ENCODE measurements at regions not wholly inside any gene's neighbourhood (a gene's known extent, or its start where the extent isn't known, plus 50 kb on each side); places are given as distances from the start of the nearest gene placed in this dataset.

DNA sequence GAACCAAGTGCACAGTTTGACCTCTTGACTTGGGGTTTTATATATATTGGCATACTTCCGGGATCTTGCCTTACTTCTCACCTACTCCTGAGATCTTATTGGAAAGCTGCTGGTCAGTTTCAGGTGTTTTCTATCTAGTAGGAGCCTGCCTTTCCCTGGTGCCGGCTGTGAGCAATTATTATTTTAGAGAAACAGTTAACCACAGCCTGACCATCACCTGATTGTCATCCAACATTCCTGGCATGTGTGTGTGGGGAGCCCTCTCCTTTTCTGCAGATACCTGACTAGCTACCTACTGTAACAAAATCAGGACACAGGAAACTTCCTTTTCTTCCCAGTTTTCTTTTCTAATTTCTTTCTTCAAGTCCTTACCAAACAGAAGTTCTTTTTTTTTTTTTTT lies 220.4 kb downstream of the ATP23 start:
- DNase-seq (ENCODE audit: extremely low read depth, low read depth) = no peak
- no peak overlapping the region for H3K4me3 ChIP-seq (replicated peaks; ENCODE audit: low read depth, low read length)
- no peak for TF ChIP-seq CTCF (IDR thresholded peaks at IDR 0.05; ENCODE audit: low read depth, low read length, missing control alignments)

GRCh38 chr12:58163021-58163420 lies 221.7 kb downstream of the ATP23 start:
- no peak for TF ChIP-seq CTCF (IDR thresholded peaks at IDR 0.05; ENCODE audit: low read depth, low read length, missing control alignments)
- H3K4me3 ChIP-seq (replicated peaks; ENCODE audit: low read depth, low read length) = no peak overlapping the region
- DNase-seq (ENCODE audit: extremely low read depth, low read depth) = no peak

DNA sequence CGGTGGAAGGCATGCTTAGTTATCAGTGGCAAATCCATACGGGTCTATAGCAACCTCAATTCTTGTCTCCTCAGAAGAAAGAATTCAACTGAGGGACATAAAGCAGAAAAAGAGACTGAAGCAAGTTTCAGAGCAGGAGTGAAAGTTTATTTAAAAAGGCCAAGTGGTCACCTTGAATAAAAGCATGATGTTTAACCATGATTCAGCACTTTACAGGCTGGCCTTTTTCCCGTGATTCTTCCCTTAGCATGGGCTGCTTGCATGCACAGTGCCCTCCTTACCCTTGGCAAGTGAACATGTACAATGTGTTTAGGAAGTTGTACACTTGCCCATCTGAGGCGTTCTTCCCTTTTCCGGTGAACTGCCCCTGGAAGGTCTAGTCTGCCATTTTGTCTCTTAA lies 225.3 kb downstream of the ATP23 start:
- DNase-seq (ENCODE audit: extremely low read depth, low read depth) = no peak
- H3K4me3 ChIP-seq (replicated peaks; ENCODE audit: low read depth, low read length) = no peak overlapping the region
- TF ChIP-seq CTCF (IDR thresholded peaks at IDR 0.05; ENCODE audit: low read depth, low read length, missing control alignments) = no peak

DNA sequence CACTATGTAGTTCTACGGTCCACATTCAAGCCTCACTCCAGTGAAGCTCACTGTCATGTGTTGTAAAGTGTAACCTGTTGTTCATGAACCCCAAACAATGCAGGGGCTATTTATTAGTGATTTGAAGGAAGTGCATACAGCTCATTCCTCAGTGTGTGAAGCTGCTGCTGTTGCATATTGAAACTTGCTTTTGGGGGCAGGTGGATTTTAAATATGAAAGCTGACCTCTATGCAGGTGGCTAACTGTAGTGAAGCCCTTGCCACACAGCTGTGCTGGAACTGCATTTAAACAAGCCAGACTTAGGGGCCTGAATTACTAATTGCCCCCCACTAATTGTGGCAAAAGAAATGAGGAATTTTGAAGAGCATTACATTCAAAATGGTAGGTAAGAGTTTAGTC lies 226.3 kb downstream of the ATP23 start:
- no peak for DNase-seq (ENCODE audit: extremely low read depth, low read depth)
- TF ChIP-seq CTCF (IDR thresholded peaks at IDR 0.05; ENCODE audit: low read depth, low read length, missing control alignments) = no peak
- H3K4me3 ChIP-seq (replicated peaks; ENCODE audit: low read depth, low read length) = no peak overlapping the region

- TF ChIP-seq CTCF (IDR thresholded peaks at IDR 0.05; ENCODE audit: low read depth, low read length, missing control alignments) = no peak
- no peak for DNase-seq (ENCODE audit: extremely low read depth, low read depth)
- H3K4me3 ChIP-seq (replicated peaks; ENCODE audit: low read depth, low read length) = no peak overlapping the region
Observed at GRCh38 chr12:58169826-58170225, 228.5 kb downstream of the ATP23 start.

DNA sequence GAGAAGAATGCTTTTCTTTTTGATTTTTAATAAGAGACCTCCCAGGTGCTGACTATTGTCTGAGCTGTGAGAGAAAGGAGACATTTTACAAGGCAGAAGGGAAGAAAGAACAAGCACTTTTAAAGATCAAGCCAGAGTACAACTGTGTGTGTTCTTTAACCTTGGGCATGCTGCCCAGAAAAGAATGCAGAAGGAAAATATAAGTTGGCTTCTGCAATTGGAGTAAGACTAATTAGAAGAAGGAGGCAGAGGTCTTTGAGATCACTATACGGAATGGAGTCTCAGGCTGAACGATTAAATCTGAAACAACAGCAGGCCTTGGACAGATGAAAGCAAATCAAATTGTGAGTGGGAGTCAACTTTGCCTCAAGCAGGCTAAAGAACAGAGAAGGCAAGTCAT lies 230.5 kb downstream of the ATP23 start:
- TF ChIP-seq CTCF (IDR thresholded peaks at IDR 0.05; ENCODE audit: low read depth, low read length, missing control alignments) = no peak
- peak; percentile 14 for DNase-seq (ENCODE audit: extremely low read depth, low read depth)
- no peak overlapping the region for H3K4me3 ChIP-seq (replicated peaks; ENCODE audit: low read depth, low read length)

DNA sequence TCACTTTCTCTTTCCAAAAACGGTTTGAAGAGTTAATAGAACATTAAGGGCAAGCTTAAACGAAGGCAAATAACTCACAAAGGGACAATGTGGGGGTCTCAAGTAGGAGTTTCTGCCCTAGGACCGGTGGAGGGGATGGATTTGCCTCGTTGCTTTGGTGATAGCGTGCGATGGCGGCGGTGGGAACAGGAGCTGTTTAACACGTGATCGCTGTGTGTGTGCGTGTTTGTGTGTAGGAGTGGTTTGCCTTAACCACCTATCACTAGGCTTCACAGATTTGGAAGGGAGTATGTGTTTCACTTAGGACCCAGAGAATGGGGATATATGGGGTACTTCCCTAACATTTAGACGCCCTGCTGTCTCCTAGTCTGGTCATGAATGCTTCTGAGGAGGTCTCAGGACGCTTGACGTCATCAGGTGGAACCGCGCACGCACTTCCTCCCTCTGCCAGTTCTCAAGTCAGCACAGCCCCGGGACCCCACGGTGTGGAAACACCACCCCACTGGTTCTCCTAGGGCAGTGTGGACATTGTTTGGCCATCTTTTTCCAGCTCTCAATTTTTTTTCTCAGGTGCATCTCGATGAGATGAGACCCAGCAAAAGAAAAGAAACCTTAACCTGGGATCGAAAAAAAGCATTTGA lies 231.2 kb downstream of the ATP23 start:
- no peak for TF ChIP-seq CTCF (IDR thresholded peaks at IDR 0.05; ENCODE audit: low read depth, low read length, missing control alignments)
- no peak overlapping the region for H3K4me3 ChIP-seq (replicated peaks; ENCODE audit: low read depth, low read length)

More for the DNA sequence above, 231.2 kb downstream of the ATP23 start:
- no peak for DNase-seq (ENCODE audit: extremely low read depth, low read depth)

All from HFF-Myc (cell line).